Esophagus mucosa (tissue), 1 donor: ENCODE measurements at regions not wholly inside any gene's neighbourhood (a gene's known extent, or its start where the extent isn't known, plus 50 kb on each side); places are given as distances from the start of the nearest gene placed in this dataset.

Source experiments
- ATAC-seq: fragments of 200-7000 bp; cut with Tn5 transposase; one replicate; pipeline ENCODE4 v1.9.1; 2020
- donor health status: DM: yes; HTN: yes; CAD: no.

DNA sequence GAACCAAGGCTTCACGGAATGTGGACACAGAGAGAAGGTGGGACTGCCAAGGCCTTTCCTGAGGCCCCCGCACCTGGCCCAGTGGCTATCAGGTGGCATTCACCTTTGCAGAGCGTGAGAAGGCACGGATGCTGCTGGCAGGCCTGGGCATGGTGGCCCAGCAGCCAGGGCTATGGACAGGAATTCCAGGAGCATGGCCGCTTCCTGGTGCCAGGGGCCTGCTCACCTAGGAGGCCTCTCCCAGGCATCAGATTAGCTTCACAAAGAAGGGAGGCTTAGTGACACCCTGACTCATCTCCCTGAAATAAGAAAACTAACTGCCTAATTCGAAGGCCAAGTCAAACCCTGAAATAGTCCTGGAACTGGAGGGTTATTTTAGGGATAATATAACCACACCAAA is 155.8 kb downstream of the TEX29 start:
- ATAC-seq: peak; percentile 90

DNA sequence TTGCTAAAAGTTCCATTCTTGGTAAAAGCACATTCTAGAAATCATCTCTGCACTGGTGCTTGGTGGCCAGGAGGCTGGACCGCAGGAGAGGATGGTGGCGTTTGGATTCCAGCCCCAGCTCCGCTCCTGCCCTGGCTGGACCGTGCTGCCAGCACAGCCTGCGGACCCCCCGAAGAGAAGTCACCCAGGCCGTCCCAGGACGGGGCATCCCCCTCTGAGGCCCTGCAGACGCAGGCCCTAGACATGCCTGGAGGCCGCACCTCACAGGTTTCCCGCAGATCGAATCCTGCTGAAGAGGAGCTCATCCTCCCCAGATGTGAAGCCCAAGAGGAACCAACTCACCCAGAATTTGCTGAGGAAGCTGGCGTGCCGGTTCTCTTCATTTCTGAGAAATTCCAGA is 159.0 kb downstream of the TEX29 start:
- no peak for ATAC-seq

DNA sequence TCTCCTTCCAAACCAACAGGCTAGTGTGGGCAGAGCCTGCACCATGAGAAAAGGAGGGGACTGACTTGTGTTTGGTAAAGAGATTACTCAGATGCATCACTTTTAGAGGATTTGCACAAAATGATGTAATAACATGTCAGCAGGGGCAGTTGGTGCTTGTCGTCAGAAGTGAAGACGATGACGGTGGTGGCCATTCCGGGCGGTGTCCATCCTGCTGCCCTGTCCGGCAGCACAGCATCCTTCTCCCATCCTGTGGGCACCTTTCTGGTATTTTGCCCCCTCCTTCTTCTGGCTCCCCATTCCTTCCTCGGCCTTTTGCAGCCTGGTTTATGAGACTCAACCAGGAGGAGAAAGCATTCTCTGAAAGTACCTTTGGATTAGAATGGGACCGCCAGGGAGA is 160.1 kb downstream of the TEX29 start:
- no peak for ATAC-seq

DNA sequence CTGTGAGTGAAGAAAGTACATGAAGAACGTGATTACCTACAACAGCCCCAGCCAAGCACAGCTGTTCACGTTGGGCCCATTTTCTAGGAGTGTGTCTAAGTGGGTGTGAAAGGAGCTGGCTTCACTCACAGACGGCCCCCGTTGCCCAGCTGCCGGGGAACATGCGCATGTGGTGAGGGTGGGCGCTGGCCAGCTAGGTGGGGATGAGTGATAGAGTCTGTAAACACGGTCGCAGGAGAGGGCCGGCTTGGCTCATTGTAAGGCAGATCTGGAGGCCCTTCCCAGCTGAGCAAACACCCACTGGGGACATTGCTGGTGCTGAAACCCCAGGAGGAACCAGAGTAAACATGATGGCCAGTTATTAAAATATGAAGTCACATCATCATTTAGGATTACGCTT is 160.5 kb downstream of the TEX29 start:
- ATAC-seq: no peak

DNA sequence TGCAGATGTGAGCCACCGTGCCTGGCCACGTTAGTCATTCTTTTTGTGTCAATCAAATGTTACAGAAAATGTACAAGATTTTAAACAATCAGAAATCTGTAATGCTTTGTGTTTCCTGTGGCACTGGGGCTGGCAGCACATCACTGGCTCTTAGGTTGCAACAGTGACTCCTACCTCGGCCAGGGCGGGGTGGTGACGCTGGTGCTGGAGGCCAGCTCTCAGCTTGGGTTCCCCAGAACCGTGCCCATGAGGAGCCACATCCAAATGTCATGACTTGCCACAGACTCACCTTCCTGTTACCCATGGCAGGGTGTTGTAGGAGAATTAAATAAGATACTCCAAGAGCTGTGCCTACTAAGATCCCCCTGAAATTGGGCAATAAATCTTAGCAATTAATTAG is 161.7 kb downstream of the TEX29 start:
- ATAC-seq: peak; percentile 61

DNA sequence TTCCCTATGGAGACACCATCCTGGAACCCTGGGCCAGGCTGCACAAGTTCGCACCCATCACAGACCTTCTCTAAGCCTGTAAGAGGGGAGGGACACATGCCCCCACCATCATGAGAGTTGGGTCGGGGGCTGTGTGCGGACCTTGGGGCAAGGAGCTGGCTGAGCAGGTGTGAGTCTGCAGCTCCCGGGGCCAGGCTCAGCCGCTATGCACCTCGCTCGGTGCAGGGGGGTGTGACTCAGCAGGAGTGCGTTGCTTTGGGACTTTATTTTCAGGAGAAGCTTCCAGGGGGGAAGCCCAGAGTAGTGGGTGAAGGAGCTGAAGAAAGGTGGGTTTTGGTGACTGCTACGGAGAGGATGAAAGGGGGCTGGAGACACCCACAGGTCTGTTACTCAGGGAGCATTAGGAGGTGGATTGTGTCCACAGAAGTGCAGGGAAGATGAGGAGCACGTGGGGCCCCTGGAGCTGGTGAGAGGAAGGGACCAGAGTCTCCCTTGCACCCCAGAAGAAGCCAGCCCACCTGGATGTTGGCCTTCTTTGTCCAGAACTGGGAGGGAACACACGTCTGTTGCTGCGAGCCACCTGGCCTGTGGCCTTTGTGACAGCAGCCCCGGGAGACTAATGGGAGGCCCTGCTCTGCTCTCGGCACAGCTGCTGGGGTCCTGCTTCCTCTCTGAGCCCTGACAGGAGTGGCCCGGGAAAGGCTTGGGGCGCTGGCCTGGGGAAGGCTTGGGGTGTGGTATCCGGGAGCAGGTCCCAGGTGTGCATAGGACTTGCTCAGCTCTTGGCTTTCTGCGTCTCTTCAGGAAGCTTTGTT is 162.6 kb downstream of the TEX29 start:
- no peak for ATAC-seq

DNA sequence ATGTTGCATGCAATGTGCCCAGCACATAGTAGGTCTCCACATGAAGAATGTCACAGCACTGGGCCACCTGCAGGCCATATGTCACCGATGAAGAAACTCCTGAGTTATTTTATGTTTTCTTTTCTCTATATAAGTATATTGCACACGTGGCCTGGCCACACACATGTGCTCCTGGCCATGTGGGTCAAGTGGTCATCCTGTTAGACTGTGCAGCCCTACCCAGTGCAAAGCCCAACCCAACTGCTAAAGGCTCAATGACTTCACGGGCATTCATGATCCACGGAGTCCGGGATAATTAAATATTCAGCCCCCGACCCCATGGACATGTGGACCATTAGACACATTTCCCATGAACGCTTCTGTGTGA is 163.2 kb downstream of the TEX29 start:
- ATAC-seq: no peak

DNA sequence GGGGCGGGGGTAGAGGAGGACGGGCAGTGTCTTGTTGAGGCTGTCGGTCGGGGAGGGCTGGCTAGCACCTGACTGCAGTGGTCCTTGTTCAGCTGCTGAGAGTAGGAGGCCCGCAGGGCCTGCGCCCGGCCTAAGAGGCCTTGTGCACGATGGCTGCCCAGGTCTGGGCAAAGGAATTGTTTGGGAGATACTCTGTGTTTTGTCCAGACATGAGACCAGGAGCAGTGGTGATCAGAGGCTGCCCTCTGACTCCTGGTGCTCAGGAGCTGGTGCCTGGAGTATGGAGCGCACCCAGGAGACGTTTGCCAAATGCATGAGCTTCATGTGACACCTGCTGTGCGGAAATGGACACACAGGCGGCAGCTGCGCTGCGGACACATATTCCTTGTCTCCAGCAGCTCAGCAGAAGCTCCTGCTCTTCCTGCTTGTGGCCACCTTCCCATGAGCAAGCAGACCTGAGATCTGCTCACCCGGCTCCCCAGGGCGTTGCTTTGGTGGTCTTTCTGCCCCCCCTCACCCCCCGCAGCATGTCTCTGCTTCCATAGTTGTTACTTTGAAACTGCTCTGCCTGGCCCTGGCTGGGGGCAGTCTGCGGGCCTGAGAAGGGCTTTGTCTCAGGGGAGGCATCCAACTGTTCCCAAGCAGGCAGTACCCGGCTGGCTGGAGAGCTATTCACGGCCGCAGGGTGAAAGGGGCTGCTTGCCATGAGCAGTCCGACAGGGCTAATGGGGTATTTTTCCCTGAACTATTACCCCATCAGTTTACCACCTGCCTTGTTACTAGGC is 163.9 kb downstream of the TEX29 start:
- no peak for ATAC-seq

DNA sequence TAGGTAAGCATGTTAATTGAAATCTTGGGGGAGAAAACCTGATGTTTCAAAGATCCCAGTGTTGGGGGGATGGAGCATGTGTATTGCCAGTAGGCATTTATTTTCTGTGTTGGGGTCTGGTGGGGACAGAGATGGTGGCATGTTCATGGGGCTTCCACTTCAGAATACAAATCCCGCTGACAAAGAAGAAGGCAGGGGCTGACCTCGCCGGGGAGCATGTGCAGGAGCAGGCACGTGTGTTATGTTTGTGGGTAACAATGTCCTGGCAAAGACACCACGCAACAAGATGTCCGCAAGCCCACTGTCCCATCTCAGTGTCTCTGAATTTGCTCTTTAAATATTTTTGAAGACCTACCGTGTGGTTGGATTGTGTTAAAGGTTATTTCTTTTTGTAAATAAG is 164.5 kb downstream of the TEX29 start:
- ATAC-seq: no peak

DNA sequence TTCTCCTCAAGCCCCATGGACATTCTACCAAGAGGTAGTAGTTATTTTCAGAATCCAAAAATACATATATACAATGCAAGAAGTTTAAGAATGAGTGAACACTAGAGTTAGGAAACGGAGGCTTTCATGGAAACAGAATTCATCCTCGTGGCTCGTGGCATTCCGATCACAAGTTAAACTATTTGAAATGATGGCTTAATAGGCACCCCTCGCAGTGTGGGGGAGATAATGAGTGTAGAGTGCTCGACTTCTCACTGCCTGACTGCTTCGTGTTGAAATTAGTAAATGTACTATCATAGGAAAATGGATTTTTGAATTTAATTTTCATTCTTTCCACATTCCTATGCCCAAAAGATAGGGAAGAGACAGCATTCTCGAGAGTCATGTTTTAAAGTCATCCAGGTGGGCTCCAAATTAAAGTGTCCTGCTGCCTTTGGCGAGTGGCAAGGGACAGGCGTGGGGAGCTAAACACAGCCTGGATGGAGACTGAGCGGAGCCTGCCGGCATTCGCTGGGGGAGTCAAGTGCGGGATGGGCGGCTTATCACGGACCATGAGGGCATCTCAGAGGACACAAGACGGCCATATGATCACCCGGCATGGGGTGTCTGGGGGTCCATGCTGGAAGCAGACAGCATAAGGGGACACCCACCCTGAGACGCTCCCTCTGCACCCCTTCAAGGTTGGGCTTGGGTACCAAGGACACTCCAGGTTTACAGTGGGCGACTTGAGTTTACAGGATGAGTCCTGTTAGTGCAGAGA is 165.2 kb downstream of the TEX29 start:
- ATAC-seq: no peak

DNA sequence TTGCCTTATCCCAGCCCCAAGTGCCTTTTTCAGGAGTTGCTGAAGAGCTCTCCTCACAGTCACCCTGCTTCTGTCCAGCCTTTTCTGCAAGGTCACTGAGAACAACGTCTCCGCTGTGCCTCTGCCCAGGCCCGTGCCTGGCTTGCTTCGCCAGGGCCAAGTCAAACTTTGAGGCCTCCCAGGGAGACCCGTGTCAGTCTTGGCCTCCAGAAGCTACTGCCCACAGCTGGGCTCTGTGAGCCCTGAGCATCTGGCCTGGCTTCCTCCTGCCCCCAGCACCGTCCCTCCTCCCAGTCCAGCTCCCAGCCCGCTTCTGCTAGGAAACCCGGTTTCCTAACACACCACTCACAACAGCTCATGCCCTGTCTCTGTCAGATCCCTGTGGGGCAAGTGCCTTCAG is 165.9 kb downstream of the TEX29 start:
- ATAC-seq: no peak

DNA sequence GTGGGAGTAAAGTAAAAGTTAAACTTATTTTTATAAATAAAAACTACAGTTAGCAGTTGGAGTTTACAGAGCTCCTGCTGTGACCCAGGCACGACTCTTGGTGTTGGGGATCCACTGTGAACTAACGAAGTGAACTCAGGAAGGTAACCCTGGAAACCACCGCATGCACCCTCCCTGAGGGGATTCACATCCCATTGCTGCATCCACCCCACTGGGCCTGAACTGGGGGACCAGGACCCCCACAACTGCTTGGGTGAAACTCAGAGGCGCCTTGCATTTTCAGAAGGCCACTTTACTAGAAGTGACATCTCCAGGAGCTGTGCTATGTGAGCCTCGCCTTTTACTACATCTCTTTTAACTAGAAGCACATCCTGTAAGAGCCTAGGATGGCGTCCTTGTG is 166.4 kb downstream of the TEX29 start:
- ATAC-seq: no peak

DNA sequence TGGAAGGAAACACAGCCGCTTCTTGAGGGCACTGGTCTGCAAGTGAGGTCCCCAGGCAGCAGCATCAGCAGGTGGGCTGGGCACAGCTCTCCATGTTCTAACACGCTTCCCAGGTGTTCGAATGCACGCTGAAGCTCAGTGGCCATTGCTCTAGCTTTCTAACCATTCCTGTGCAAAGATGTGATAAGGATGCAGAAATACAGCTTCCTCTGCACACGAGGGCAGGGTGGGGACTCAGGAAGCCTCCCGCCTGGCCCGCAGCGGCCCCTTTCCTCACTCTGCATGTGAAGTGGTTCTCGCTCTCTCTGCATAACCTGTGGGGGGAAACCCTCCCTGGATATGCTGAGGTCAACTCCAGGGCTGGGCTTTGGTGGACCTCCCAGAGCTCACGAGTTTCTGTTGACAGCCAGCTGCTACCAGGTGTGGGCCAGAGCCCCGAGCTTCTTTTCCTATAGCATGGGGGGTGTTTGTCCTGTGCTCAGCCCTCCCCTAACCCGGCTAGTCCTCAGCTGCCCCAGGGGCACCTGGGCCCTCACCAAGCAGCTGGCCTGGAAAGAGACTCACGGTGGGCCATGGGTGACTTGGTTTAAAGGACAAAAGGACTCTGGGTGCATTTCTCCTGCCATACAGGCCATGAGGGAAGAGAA is 168.2 kb downstream of the TEX29 start:
- ATAC-seq: no peak

DNA sequence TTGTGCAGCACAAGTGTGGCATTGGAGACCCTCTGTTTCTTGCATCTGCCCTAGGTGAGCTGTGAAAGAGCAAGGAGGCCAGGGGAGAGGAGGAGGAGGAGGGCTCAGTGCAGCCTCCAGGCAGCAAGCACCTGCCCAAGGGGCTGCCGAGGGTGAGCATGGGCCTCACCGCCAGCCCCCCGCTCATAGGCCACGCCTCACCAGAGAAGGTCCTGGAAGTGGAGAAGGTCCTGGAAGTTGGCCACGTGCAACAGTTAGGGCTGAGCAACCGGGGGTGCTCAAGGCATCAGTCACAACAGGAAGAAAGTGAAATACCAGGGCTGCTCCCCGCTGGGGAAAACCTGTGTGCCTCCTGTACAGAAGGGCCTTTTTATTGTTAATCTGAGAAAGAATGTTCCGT is 168.9 kb downstream of the TEX29 start:
- ATAC-seq: no peak

DNA sequence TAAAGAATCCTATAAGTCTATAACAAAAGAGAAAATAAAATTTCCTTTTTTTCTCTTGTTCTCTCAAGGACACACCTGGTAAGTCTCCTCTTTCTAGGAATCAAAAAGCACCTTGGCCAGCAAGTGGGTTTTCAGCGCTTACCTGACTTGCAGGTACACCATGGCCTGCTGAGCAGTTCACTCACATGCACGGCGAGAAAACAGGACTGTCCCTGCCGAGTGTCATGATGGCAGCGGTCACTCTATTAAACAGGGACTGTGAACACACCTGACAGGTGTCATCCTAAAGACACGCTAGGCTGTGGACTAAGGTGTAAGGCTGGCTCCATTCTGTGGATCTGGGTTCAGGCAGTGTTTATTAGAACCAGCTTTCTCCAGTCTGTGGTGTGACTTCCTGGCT is 170.2 kb downstream of the TEX29 start:
- no peak for ATAC-seq

DNA sequence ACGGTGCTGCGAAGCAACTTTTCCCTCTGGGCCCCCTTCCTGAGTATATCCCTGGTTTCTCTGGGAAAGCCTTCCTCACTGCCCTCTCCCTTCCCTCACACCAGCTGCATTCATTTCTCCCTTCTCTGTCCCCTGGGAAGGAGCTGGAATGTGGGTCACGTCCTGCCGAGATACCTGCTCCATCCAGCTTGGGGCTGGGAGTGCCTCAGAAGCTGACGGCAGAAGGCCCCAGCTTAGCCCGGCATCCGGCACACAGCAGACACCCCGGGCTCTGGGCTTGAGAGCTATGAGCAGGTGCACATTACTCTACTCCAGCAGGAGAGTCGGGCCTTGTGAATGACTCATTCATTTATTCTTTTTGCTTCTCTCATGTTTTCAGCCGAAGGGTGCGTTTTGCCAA is 170.6 kb downstream of the TEX29 start:
- no peak for ATAC-seq

DNA sequence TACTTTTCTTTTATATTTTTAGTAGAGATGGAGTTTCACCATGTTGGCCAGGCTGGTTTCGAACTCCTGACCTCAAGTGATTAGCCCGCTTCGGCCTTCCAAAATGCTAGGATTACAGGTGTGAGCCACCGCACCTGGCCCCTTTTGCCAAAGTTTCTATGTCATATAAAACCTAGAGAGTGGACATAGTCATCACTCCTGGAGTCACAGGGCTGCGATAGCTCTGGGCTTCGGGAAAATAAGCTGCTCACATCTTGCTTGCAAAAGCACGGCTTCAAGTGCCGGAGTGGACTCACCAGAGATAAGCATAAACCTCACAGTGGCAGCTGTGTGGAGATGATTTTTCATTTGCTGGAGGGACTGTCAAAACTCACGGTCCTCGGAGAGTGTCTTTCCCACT is 171.2 kb downstream of the TEX29 start:
- ATAC-seq: no peak

DNA sequence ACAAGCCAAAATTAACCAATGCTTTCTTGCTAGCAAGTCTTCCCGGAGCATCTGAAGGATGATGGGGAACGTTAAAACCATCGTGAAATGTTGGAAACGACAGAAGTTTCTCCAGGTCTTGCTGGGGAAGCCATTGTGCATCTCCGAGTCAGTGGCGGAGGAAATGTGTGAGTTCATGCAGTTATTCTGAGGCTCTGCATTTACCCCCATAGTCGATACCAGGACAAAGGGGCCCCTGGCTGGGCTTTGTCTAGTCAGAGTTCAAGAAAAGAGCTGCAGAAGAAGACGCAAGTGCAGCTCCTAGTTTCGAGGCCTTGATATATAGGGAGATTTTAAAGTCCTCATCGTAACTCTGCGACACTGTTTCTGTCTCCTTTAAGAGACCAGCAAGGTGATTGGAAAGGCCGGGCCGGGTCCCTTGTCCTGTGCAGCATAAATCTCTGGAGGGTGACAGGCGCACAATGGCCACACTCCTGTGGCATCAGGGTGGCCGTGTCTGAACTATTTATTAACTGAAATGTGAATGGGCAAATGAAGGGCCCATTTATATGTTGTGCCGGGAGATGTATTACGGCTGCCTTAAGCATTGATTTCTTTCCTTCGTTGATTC is 172.0 kb downstream of the TEX29 start:
- no peak for ATAC-seq

DNA sequence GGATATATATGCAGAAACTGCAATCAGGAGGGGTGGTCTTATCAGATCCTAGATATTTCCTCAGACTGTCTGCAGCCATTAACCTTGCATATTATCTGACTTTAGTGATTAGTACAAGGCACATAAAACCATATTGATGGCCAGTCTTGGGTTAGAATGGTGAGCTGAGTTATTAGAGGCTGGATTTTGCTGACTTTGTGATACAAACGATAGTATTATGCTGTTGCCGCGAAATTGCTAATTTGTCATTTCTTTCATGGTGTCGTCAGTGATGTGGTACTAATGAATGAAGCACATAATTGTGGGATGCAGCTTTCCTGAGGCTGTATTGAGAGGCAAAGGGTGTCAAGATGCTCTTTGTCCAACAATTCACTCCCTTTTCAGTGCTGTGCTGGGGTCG is 172.5 kb downstream of the TEX29 start:
- ATAC-seq: no peak

DNA sequence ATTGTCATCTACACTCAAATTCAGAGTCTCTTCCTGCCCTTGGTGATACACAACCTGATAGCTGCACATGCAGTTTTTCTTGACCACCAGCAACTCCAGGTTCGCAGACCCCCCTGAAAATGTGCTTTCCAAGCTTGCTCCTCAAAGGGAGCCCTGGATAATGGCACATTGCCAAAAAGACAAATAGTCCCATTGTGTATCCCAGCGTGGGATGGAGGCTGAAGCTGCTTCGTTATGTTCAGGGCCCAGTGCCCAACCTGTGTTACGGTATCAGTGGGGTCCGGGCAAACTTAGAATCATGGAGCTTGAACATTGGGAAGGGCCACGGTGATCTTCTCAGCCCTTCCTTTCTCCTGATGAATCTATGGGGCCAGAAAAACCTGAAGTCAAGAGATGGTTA is 173.0 kb downstream of the TEX29 start:
- no peak for ATAC-seq

DNA sequence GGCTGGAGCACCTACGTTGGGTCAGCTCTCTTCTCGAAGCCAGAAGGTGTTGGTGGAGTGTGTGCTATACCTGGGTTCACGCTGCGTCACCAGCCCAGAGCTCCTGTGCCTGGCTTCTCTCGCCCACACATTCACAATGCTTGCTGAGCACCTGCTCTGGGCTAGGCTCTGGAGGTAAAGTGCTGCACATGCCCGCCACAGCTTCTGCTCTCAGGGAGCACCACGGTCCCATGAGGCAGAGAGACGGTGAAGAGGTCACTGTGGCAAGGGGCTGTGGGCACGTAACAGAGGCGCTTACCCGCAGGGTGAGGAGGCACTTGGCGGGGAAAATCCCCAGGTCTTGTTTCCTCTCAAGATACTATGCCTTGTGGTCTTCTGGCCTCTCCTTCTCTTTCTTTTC is 174.2 kb downstream of the TEX29 start:
- no peak for ATAC-seq
